GM19438 (cell line): ENCODE measurements at regions not wholly inside any gene's neighbourhood (a gene's known extent, or its start where the extent isn't known, plus 50 kb on each side); places are given as distances from the start of the nearest gene placed in this dataset.
"Not testable (repeated sequence)": the region's sequence is repeated elsewhere in the genome, so short reads cannot be mapped to it uniquely, and the experiment has no call there.

Experiments used
- ATAC-seq: cut with Tn5 transposase; IDR thresholded peaks from one replicate; pipeline ENCODE4 v1.9.1; 2021; ENCODE audit warnings: low read depth; ENCODE audit not compliant: unreplicated experiment

DNA sequence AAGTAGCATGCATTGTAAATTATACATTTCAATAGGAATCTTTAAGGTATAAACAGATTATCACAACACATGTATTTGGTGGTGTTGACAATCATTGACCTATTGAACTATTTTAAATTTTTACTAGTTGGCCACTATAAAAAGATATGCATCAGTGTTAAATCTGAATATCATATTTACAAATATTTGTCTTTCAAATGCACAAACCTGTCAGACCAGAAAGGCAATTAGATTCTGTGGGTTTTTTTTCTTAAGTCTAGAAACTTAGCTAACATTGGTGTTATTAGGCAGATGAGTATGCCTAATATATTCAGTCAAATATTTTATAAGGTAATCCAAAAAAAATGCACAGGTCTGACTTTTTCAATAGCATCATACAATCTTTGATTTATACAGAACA is 241.4 kb upstream of the DGKB start:
- no peak for ATAC-seq

DNA sequence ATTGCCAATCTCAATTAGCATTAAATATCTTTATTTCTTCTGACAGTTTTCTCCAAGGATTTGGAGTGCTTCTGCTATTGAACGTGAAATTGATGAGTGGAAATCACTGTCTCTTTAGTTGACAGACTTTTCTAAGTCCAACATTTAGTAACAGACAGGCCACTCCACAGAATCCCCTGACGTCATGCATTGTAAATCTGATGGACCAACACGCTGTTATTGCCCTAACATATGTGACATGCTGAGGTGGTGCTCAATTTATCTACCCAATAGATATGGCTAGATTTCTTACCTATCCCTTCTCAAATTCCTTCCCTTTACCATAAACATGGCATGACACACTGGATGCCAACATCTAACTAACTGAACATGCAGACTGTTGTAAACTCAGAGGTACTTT is 240.6 kb upstream of the DGKB start:
- ATAC-seq, result no peak

DNA sequence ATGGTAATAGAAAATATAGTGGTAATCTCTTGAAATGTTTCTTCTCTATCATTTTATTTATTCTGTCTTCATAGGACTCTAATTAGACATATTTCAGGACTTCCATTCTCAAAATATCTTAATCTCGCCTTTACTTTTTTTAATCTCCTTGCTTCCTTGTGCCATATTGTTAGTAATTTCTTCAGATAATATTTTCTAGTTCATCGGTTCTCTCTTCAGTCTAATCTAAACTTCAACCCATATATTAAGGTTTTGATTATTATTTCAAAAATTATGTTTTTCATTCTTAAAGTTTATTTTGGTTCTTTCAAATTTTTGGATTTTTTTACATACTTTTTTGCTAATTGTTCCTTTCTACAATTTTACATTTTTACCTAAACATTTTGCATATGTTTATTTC is 237.9 kb upstream of the DGKB start:
- no peak for ATAC-seq

DNA sequence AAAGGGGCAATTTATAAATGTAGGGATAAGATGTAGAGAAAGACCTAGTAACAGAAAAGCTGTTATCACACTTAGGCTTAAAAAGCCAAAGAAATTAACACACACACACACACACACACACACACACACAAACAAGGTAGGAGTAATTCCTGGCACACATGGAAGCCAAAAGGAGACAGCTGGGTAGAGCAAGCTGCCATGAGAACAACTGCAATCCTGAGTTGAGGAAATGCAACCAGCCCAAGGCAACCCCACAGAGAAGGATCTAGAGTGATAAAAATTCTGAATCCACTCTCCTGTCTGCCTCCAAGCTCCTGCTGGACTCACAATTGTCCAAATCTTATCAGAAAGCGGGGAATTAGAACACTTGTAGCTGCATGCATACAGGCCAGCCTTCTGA is 229.1 kb upstream of the DGKB start:
- no peak for ATAC-seq

DNA sequence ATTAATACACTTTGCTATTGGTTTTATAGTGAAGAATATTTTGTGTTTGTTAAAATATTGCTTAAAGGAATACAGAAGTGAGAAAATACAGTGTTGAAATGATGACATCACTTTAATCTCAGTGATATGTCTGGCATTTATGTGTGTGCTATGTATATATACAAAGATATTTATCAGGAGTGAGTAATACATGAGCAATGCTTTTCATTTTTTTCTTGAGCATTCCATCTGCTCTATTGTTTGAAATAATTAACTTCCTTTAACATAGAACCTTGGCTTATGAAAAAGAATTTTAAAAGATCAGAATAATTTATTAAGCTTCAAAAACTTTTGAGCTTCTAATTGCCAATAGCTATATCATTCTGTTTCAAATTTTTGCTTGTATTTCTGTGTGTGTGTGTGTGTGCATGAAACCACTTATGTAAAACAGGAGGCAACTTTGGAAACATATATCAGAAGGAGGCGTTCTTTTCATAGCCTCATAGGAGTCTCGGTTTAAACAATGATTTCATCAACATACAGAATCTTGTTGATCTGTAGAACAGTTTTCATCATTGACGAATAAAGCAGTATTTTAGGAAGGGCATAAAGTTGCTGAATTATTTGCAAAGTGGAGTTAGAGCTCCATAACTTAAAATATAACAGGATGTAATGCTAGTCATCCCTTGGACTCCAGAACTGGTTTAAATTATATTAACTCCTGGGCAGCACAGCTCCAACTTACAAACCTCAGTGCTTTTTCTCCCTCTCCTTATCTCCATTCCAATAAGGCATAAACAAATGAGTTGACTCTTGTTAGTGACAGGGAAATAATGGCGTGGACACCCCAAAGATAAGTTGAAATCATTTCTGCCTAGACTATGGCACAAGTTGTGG is 228.4 kb upstream of the DGKB start:
- no peak for ATAC-seq

DNA sequence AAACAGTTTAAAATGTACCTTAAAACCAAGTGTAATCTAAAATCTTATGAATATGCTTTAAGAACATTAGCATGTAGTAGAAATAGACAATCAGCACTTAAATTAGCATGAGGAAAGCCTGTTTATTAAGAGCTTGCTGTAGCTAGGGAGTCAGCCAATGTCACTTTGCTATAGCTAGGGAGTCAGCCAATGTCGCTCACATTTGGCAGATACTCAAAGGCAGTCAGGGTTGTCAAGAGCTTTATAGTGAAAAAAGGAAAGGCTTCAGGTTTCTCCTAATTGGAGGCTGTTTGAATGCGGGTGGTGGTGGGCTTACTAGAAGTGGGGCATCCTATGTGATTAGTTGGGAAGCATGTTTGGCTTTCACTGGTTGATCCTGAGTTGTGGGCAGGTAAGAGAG is 226.2 kb upstream of the DGKB start:
- no peak for ATAC-seq

DNA sequence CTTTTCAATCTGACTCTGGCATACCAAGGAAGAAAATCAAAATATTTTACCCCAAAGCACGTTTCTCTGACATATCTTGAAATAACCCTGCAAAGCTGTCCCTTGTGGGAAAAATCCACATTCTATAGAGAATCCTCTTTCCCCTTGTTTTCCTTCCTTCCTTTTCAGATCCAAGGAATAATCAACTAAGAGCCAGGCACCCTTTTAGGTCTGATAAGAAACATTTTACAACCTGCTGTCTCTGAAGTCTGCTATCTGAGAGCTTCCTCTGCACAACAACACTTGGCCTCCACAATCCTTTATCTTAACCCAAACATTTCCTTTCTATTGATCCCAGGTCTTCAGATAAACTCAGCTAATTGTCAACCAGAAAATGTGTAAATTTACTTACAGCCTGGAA is 224.1 kb upstream of the DGKB start:
- not testable (repeated sequence) for ATAC-seq

DNA sequence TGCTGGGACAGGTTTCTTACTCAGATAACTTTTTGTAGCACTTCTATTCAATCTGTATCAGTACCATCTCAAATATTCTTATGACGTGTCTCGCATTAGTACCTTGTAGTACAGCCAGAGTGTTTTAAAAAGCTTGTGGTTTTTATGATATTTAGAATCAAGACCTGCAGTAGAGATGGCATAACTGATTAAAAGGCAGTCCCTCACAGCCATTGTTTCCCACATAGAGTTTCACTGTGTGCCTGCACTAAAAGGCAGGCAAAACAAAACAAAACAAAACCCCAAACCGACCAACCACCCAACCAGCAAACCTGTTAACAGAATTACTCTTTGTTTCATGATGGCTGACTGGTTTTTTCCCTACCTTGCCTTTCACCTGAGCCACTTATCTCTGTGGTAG is 221.3 kb upstream of the DGKB start:
- ATAC-seq, result no peak

DNA sequence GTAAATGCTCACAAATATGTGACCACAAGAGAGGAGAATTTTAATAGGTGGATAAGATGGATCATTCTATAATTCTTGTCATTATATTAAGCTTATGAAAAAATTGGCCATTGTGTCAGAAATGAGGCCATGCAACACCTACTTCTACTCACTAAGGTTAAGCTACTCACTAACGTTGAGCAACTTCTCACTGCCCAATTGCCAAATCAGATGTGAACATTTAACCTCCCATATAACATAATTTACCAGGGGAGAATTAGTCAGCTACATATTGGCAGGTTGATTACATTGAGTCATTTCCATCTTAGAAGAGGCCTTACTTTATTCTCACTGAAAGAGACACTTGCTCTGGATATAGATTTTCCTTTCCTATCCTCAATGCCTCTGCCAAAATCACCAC is 211.2 kb upstream of the DGKB start:
- no peak for ATAC-seq

DNA sequence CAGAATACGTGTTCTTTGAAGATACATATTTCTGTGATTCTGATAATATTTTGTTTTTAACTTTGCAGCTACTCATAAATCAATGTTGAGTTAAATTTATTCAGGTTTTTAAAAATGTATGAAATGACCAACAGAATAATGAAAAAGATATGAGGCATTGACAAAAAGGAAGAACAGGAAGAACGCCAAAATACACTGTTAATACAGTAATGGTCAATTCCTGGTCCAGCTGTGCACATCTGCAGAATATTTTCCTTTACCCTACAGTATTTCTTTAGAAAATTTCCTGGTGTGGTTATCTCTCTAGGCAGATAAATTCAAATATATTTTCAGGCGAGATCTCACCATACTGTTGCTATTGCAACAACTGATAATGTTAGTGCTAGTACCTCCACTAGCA is 203.2 kb upstream of the DGKB start:
- no peak for ATAC-seq

DNA sequence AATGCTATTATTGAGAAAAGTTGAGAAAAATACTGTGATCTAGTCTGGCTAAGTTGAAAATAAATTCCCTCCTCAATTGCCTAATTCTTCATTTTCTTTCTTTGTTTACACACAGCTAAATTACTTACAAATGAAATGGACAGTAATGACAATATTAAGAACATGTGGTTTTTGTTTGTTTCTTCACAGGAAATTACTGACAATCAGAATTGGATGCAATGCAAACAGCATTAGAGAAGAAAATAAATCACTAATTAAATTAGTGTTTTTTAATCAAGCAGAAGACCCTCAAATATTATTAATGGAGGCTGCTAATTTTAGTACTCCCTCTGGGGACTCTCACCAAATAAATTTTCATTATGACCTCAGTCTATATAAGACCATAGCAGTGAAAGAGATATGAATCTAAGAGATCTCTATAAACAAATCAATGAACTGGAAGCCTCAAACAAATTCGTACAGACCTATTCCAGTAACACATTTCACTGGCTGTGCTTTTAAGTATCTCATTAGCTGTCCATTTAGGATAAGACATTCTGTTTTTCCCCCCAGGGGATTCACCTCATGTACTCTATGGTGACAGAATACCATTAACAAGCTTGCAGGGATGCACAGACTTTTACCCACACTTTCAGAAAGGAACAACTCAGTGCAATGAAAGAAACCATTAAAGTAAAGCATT is 202.0 kb upstream of the DGKB start:
- no peak for ATAC-seq

DNA sequence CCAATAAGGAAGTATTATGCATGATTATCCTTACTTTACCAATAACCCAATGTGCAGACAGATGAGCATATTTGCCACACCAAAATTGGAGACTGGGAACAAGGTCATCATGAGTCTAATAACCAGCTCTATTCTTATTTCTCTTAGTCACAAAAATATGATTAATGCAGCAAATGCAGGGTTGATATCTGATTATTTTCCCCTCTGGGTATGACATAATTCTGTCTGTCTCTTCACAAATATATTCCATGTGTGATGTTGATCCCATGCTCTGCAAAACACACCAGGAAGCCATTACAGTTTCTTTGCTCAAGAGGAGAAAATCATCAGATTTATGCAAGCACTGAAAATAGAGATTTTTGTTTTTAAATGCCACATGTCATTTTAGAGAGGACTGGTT is 196.5 kb upstream of the DGKB start:
- no peak for ATAC-seq

DNA sequence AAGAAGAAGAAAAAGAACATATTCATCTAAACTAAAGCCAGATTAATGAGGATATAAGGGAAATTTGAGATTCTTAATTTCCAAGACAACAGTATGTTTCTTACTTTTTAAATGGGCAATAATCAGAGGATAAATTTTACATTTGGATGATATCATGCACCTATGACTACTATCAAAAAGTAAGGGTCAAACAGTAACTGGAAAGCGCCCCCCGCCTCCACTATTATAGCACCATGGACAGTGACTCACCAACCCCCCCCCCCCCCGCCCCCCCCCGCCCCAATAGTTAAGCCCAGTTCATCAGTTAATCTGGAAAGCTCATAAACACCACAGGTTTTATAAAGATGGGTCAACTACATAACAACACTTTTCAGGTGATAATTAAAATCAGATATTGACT is 194.3 kb upstream of the DGKB start:
- no peak for ATAC-seq

DNA sequence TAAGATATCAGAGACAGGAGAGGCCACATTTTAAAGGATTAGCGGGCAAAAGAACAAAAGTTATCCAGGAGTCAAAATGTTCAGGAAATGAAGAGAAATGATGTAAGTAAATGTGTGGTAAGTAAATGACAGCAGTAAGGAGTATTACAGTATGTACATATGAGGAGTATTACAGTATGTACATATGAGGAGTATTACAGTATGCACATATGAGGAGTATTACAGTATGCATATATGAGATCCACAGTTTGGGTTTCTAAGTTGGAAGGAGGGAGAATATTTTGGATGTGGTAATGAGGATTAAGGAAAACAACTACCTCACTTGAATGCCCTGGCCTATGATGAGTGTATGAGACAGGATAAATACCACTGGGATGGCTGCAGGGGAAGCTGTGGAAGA is 192.4 kb upstream of the DGKB start:
- no peak for ATAC-seq

DNA sequence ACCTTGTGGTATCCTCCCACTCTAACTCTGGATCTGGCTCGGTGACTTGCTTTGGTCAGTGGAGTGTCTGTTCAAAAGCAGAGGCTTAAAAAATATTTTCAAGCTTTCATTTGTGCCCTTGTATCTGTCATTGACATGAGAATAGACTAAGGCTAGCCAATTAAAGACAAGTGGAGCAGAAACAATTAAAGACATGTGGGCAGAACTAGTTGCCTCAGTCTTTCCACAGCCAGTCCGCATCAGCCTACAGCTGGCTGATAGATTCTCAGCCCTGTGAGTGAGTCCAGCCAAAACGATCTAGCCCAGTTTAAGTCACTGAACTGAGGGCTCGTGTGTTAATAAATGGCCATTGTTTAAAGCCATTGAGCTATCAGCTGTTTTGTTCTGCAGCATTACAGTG is 185.2 kb upstream of the DGKB start:
- no peak for ATAC-seq

DNA sequence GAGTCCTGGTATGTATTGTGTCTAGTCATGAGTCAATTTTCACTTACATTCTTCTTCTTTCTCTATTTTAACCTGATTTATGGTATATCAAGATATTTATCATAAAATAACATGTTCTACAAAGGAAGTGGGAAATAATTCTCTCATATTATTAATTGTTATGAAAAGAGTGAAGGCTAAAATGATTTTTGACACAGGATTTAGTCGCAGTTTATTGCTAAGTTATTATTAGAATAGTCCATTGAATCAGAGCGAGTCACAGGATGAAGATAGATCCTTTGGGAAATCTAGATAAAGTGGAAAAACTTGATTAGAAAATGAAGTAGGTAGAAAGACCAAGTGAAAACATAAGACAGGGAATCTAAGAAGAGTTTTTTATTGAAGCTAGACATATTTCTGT is 184.3 kb upstream of the DGKB start:
- no peak for ATAC-seq

DNA sequence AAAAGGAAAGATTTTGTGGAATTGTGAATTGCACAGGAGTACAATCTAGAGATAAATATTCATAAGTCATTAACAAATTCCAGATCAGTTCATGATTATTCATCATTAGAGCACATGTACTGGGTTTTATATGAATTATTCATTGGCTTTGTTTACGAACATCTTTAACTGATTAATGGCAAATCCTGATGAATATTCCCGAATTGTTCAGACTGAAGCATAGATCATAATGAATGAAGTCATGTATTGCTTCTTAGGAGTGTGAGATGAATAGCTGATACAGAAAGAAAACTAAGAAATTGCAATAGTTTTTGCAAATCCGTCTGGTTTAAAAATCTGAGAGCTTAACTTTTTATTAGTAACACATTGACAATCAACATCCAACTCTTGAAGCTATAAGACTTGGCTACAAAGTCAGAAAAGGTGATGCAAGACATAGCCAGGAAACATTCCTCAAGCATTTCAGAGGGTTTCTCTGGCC is 183.6 kb upstream of the DGKB start:
- no peak for ATAC-seq

DNA sequence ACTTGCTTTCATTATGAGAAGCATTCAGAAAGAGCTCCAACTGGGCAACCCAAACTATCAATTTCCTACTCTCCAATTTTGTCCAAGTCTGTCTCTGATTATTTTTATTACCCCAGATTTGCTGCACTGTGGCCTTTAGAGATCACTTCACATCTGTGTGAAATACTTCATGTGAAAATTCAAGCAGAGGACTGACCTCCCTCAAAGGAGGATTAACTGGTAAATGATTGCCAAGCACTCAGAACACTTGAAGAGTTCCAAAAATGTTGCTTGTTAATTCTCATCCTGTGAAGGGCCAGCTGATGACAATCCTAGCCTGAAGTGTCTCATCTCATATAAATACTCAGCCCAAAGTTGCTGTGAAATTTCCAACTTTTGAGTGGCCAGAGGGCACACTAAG is 182.8 kb upstream of the DGKB start:
- ATAC-seq, result no peak

DNA sequence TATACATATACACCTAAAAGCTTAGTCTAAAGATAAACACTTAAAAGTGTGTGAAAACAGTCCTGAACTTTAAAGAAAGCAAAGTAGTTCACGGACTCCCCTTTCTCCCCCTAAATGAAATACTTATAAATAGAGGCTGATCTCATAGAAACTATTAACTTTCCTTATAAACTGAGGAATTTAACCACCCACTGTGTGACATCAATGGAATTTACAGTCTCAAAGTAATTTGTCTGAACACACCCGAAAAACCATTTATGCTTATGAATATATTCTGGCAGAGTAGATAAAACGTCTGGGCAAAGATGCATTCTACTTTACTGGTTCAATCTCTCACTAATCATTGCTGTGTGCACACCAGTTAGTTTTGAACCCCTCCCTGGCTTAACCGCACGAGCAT is 181.8 kb upstream of the DGKB start:
- ATAC-seq, result no peak

DNA sequence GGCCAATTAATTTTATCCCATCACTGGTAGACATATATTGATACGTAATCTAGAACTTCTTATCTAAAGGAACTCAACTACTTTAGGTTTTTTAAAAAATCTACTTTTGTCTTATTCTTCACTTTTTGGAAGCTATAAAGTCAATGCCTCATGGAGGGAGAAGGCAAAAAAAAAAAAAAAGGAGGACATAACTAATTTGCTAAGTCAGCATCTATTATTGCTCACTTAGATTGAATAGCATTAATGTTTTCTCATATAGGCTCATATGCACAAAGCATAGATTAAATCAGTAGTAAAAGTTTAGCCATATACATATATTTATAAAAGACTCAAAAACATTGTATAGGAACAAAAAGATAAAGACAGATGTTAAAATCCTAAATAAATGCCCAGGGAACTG is 179.3 kb upstream of the DGKB start:
- no peak for ATAC-seq

DNA sequence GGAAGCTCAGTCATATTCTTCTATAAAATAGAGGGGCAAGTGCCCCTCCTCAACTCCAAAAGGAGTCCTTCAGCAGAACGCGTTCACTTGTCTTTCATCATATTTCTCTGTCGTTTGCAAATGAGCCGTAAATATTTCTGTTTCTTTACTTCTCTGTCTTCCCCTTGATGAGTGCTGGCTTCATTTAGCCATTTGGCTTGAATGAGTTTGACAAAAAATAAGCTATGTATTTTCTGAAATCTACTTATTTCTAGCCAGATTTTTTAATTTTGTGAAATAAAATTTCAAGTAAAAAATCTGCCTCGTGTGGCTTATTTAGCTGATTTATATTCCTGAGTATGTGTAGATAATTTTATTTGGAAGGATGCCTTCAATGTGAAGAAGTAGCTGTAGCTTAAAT is 170.8 kb upstream of the DGKB start:
- no peak for ATAC-seq

DNA sequence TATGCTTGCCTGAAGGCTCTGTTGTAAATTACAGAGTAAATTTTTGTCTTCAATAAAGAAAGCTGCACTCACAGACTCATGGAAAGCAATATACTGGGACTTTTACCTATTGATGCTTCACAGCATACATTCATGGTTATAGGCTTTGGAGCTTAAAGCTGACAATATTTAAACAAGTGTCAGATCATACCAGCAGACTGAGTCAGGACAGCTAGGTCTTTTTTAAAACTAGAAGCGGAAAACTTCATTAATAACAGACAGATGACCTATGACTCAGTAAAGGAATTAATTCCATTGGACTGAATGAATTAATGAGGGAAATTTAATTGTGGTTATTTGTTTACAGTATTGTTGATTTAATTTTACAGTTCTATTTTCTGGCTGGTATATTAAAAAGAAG is 165.8 kb upstream of the DGKB start:
- no peak for ATAC-seq
